ENCODE measurements at regions not wholly inside any gene's neighbourhood (a gene's known extent, or its start where the extent isn't known, plus 50 kb on each side); places are given as distances from the start of the nearest gene placed in this dataset.
"Not testable (repeated sequence)": the region's sequence is repeated elsewhere in the genome, so short reads cannot be mapped to it uniquely, and the experiment has no call there.

DNA sequence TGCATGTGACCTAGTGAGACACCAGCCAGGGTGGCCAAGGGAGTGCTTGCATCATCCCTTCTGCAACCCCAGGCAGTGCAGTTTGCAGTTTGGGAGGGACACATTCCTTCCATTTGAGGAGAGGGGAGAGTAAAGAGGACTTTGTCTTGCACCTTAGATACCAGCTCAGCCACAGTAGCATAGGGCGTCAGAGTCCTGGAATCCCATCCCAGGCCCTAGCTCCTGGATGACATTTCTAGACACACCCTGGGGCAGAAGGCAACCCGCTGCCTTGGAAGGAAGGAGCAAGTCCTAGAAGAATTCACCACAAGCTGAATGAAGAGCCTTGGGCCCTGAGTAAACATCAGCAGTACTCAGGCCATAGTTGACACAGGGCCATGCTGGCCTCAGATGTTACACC lies 680.4 kb upstream of the IMPG1 start:
- Mint-ChIP-seq H3K27ac (no peak overlapping the region), H3K9me3 (peaks cover 0 to 20% (median 6%) of the 10 kb centered on the region in 11 donors), H3K4me1 (no peaks in the 10 kb centered on the region), H3K36me3 (peaks cover 0 to 6% (median 0%) of the 10 kb centered on the region in 5 donors), H3K27me3 (peaks cover 0 to 4% (median 0%) of the 10 kb centered on the region in 5 donors), H3K4me3 (no peak overlapping the region)
- DNase-seq (no peak), ATAC-seq (no peak)
- Histone ChIP-seq H3K27me3 (ENCODE audit: control insufficient read depth in 2 of 2, insufficient read depth in 2 of 2, low read length in 2 of 2) (no peaks in the 10 kb centered on the region), H3K4me1 (ENCODE audit: control insufficient read depth in 2 of 2, insufficient read depth in 2 of 2, low read length in 2 of 2) (no peaks in the 10 kb centered on the region), H3K36me3 (ENCODE audit: control insufficient read depth in 2 of 3, insufficient read depth in 3 of 3, low read length in 3 of 3) (no peaks in the 10 kb centered on the region), H3K9me3 (ENCODE audit: control insufficient read depth in 2 of 3, low read length in 3 of 3) (no peaks in the 10 kb centered on the region), H3K4me3 (ENCODE audit: low read length) (no peak overlapping the region), H3K27ac (ENCODE audit: low read depth, low read length) (no peak overlapping the region)
- intact Hi-C loops (cut with micrococcal nuclease): no loop called here
- ChIA-PET CTCF (no interaction called here), POLR2A (no interaction called here)

DNA sequence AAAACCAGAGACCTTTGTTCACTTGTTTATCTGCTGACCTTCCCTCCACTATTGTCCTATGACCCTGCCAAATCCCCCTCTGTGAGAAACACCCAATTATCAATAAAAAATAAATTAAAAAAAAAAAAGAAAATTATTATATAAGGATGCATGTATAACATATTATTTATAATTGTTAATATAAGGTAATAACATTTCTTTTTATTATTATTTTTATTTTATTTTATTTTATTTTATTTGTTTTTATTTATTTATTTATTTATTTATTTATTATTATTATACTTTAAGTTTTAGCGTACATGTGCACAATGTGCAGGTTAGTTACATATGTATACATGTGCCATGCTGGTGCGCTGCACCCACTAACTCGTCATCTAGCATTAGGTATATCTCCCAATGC lies 672.9 kb upstream of the IMPG1 start:
- H3K4me3 Mint-ChIP-seq, POLR2A ChIA-PET, ATAC-seq: not testable (repeated sequence)

DNA sequence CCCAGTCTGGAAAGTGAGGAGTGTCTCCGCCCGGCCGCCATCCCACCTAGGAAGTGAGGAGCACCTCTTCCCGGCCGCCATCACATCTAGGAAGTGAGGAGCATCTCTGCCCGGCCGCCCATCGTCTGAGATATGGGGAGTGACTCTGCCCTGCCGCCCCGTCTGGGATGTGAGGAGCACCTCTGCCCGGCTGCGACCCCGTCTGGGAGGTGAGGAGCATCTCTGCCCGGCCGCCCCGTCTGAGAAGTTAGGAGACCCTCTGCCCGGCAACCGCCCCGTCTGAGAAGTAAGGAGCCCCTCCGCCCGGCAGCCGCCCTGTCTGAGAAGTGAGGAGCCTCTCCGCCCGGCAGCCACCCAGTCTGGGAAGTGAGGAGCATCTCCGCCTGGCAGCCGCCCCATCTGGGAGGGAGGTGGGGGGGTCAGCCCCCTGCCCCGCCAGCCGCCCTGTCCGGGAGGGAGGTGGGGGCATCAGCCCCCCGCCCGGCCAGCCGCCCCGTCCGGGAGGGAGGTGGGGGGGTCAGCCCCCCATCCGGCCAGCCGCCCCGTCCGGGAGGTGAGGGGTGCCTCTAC lies 671.8 kb upstream of the IMPG1 start:
- H3K36me3 Mint-ChIP-seq; H3K27ac ChIP-seq (ENCODE audit: low read depth, low read length); CTCF ChIA-PET; ATAC-seq; H3K4me1 Mint-ChIP-seq; H3K4me3 Mint-ChIP-seq; H3K36me3 ChIP-seq (ENCODE audit: control insufficient read depth in 2 of 3, insufficient read depth in 3 of 3, low read length in 3 of 3); intact Hi-C loops (cut with micrococcal nuclease); H3K27ac Mint-ChIP-seq; DNase-seq; H3K9me3 ChIP-seq (ENCODE audit: control insufficient read depth in 2 of 3, low read length in 3 of 3); H3K27me3 Mint-ChIP-seq; H3K4me3 ChIP-seq (ENCODE audit: low read length); POLR2A ChIA-PET; H3K27me3 ChIP-seq (ENCODE audit: control insufficient read depth in 2 of 2, insufficient read depth in 2 of 2, low read length in 2 of 2); H3K4me1 ChIP-seq (ENCODE audit: control insufficient read depth in 2 of 2, insufficient read depth in 2 of 2, low read length in 2 of 2): not testable (repeated sequence)
- peaks cover 0 to 22% (median 4%) of the 10 kb centered on the region in 11 donors for H3K9me3 Mint-ChIP-seq

More for the DNA sequence above, 672.9 kb upstream of the IMPG1 start:
- H3K36me3 Mint-ChIP-seq; H3K27me3 Mint-ChIP-seq; H3K27ac ChIP-seq (ENCODE audit: low read depth, low read length); DNase-seq; H3K4me3 ChIP-seq (ENCODE audit: low read length); H3K36me3 ChIP-seq (ENCODE audit: control insufficient read depth in 2 of 3, insufficient read depth in 3 of 3, low read length in 3 of 3); H3K27me3 ChIP-seq (ENCODE audit: control insufficient read depth in 2 of 2, insufficient read depth in 2 of 2, low read length in 2 of 2); H3K9me3 ChIP-seq (ENCODE audit: control insufficient read depth in 2 of 3, low read length in 3 of 3); H3K27ac Mint-ChIP-seq; intact Hi-C loops (cut with micrococcal nuclease); H3K4me1 ChIP-seq (ENCODE audit: control insufficient read depth in 2 of 2, insufficient read depth in 2 of 2, low read length in 2 of 2); CTCF ChIA-PET; H3K4me1 Mint-ChIP-seq: not testable (repeated sequence)
- peaks cover 0 to 22% (median 4%) of the 10 kb centered on the region in 11 donors for H3K9me3 Mint-ChIP-seq

DNA sequence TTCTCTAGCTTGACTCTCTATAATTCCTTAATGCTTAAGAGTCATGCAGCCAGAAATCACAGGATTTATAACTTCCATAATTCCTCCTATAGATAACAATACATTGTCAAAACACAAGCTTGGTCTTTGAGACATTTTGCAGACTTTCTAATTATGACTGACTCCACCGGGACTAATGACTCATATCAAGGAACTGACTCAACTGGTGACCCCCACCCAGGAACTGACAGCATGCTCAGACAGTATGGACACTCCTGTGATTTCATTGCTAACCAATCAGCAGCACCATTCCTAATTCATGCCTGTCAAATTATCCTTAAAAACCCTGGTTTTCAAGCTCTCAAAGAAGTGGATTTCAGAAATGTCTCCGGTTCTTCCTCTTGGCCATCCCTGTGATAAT lies 670.5 kb upstream of the IMPG1 start:
- no peaks in the 10 kb centered on the region for H3K4me1 Mint-ChIP-seq
- Histone ChIP-seq H3K27me3 (ENCODE audit: control insufficient read depth in 2 of 2, insufficient read depth in 2 of 2, low read length in 2 of 2) (no peaks in the 10 kb centered on the region), H3K36me3 (ENCODE audit: control insufficient read depth in 2 of 3, insufficient read depth in 3 of 3, low read length in 3 of 3) (no peaks in the 10 kb centered on the region), H3K4me1 (ENCODE audit: control insufficient read depth in 2 of 2, insufficient read depth in 2 of 2, low read length in 2 of 2) (no peaks in the 10 kb centered on the region), H3K27ac (ENCODE audit: low read depth, low read length) (no peak overlapping the region), H3K4me3 (ENCODE audit: low read length) (no peak overlapping the region), H3K9me3 (ENCODE audit: control insufficient read depth in 2 of 3, low read length in 3 of 3) (no peaks in the 10 kb centered on the region)
- POLR2A ChIA-PET: no interaction called here
- no peaks in the 10 kb centered on the region for H3K27me3 Mint-ChIP-seq
- CTCF ChIA-PET: no interaction called here
- no peak overlapping the region for H3K4me3 Mint-ChIP-seq
- DNase-seq: no peak
- H3K27ac Mint-ChIP-seq: no peak overlapping the region
- intact Hi-C loops (cut with micrococcal nuclease): no loop called here
- ATAC-seq: no peak
- H3K9me3 Mint-ChIP-seq: peaks cover 0 to 23% (median 4%) of the 10 kb centered on the region in 11 donors
- no peaks in the 10 kb centered on the region for H3K36me3 Mint-ChIP-seq

DNA sequence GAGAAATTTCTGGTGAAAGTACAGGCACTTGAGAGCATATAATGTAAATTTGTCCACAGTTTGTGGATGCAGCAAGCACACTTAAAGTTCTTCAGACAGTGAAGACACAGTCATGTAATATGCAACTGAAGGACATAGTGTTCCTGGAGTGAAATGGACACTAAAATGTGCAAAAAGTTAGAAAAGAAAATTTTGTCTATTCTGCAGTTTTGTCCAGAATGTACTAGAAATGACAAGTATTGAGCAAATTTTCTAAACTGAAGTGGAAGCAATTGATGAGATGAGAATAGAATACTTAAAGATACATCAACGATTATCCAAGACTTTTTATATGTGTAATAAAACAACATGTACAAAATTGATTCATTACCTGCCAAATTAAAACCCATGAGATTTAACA lies 647.0 kb upstream of the IMPG1 start:
- Histone ChIP-seq H3K9me3 (ENCODE audit: control insufficient read depth in 2 of 3, low read length in 3 of 3) (no peaks in the 10 kb centered on the region), H3K27ac (ENCODE audit: low read depth, low read length) (no peak overlapping the region), H3K36me3 (ENCODE audit: control insufficient read depth in 2 of 3, insufficient read depth in 3 of 3, low read length in 3 of 3) (no peaks in the 10 kb centered on the region), H3K4me1 (ENCODE audit: control insufficient read depth in 2 of 2, insufficient read depth in 2 of 2, low read length in 2 of 2) (no peaks in the 10 kb centered on the region), H3K4me3 (ENCODE audit: low read length) (no peak overlapping the region), H3K27me3 (ENCODE audit: control insufficient read depth in 2 of 2, insufficient read depth in 2 of 2, low read length in 2 of 2) (no peaks in the 10 kb centered on the region)
- Mint-ChIP-seq H3K27ac (no peak overlapping the region), H3K4me3 (no peak overlapping the region), H3K27me3 (no peaks in the 10 kb centered on the region), H3K36me3 (peaks cover 0 to 4% (median 0%) of the 10 kb centered on the region in 5 donors), H3K9me3 (peaks cover 0 to 25% (median 5%) of the 10 kb centered on the region in 11 donors), H3K4me1 (peaks cover 0 to 2% (median 0%) of the 10 kb centered on the region in 7 donors)
- ATAC-seq (no peak), DNase-seq (no peak)
- intact Hi-C loops (cut with micrococcal nuclease): no loop called here
- ChIA-PET POLR2A (no interaction called here), CTCF (no interaction called here)

DNA sequence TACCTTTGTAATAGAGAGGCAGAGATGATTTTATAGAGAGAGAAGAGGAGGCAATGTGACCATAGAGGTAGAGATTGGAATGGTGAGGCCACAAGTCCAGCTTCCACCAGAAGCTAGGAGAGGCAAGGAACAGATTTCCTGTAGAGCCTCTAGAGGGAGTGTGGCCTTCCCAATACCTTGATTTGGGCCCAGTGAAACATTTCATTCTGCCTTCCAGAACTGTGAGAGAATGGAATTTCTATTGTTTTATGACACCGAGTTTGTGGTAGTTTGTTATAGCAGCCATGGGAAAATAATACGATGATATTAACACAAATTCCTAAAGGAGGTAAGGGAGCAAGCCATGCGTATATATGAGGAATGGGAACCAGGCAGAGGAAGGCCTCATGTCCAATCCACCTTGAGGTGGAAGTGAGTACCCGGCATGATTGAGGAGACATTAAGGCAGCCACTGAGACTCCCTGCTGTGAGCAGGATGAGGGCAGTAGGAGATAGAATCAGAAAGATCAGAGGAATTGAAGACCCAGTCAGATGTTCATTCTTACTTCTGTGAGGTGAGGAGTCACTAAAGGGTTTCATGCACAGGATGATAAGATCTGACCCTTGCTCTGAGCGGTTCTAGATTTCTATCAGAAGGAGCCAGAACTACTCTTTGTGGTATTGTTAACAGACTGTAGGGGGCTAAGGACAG lies 636.3 kb upstream of the IMPG1 start:
- H3K4me3 ChIP-seq (ENCODE audit: low read length): no peak overlapping the region
- peaks cover 0 to 2% (median 0%) of the 10 kb centered on the region in 7 donors for H3K4me1 Mint-ChIP-seq
- DNase-seq (no peak), ATAC-seq (no peak)
- no peaks in the 10 kb centered on the region for H3K27me3 ChIP-seq (ENCODE audit: control insufficient read depth in 2 of 2, insufficient read depth in 2 of 2, low read length in 2 of 2)
- H3K4me3 Mint-ChIP-seq: no peak overlapping the region
- H3K9me3 ChIP-seq (ENCODE audit: control insufficient read depth in 2 of 3, low read length in 3 of 3): no peaks in the 10 kb centered on the region
- no peak overlapping the region for H3K27ac ChIP-seq (ENCODE audit: low read depth, low read length)
- H3K27me3 Mint-ChIP-seq: no peaks in the 10 kb centered on the region
- ChIA-PET POLR2A (no interaction called here), CTCF (no interaction called here)
- peaks cover 0 to 7% (median 0%) of the 10 kb centered on the region in 11 donors for H3K9me3 Mint-ChIP-seq
- H3K27ac Mint-ChIP-seq: no peak overlapping the region
- H3K36me3 Mint-ChIP-seq: no peaks in the 10 kb centered on the region
- intact Hi-C loops (cut with micrococcal nuclease): no loop called here
- H3K4me1 ChIP-seq (ENCODE audit: control insufficient read depth in 2 of 2, insufficient read depth in 2 of 2, low read length in 2 of 2): no peaks in the 10 kb centered on the region
- no peaks in the 10 kb centered on the region for H3K36me3 ChIP-seq (ENCODE audit: control insufficient read depth in 2 of 3, insufficient read depth in 3 of 3, low read length in 3 of 3)

DNA sequence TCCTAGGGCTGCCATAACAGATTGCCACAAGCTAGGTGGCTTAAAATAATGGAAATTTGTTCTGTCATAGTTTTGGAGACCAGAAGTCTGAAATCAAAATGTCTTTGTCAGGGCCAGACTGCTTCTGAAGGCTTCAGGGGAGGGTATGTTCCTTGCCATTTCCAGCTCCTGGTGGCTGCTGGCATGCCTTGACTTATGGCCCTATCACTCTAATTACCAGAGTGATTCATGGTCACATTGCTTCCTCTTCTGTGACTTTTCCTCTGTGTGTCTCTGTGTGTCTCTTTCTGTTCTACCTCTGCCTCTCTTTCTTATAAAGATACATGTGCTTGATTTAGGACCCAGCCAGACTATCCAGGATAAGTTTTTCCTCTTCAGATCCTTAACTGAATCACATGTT lies 635.2 kb upstream of the IMPG1 start:
- no peaks in the 10 kb centered on the region for H3K9me3 ChIP-seq (ENCODE audit: control insufficient read depth in 2 of 3, low read length in 3 of 3)
- H3K36me3 ChIP-seq (ENCODE audit: control insufficient read depth in 2 of 3, insufficient read depth in 3 of 3, low read length in 3 of 3): no peaks in the 10 kb centered on the region
- H3K27me3 ChIP-seq (ENCODE audit: control insufficient read depth in 2 of 2, insufficient read depth in 2 of 2, low read length in 2 of 2): no peaks in the 10 kb centered on the region
- no peak for DNase-seq
- H3K4me3 Mint-ChIP-seq: no peak overlapping the region
- no peaks in the 10 kb centered on the region for H3K27me3 Mint-ChIP-seq
- intact Hi-C loops (cut with micrococcal nuclease): no loop called here
- H3K4me3 ChIP-seq (ENCODE audit: low read length): no peak overlapping the region
- H3K4me1 ChIP-seq (ENCODE audit: control insufficient read depth in 2 of 2, insufficient read depth in 2 of 2, low read length in 2 of 2): no peaks in the 10 kb centered on the region
- ChIA-PET CTCF (no interaction called here), POLR2A (no interaction called here)
- H3K27ac ChIP-seq (ENCODE audit: low read depth, low read length): no peak overlapping the region
- no peak for ATAC-seq
- peaks cover 0 to 2% (median 0%) of the 10 kb centered on the region in 7 donors for H3K4me1 Mint-ChIP-seq
- H3K27ac Mint-ChIP-seq: no peak overlapping the region
- H3K36me3 Mint-ChIP-seq: no peaks in the 10 kb centered on the region
- peaks cover 0 to 7% (median 2%) of the 10 kb centered on the region in 11 donors for H3K9me3 Mint-ChIP-seq
